GM21786 (cell line): ENCODE measurements at regions not wholly inside any gene's neighbourhood (a gene's known extent, or its start where the extent isn't known, plus 50 kb on each side); places are given as distances from the start of the nearest gene placed in this dataset.

ENCODE experiments used
- ATAC-seq: cut with Tn5 transposase; IDR thresholded peaks from one replicate; pipeline ENCODE4 v1.9.1; 2021; ENCODE audit not compliant: unreplicated experiment

- ATAC-seq = no peak
These were observed 220.7 kb downstream of the HLX start for GRCh38 chr1:221099747-221100595.

- no peak for ATAC-seq
These were observed 221.4 kb downstream of the HLX start for GRCh38 chr1:221100611-221101010.

- no peak for ATAC-seq
These were observed 222.8 kb downstream of the HLX start for GRCh38 chr1:221101807-221102605.

GRCh38 chr1:221104596-221104995 is 225.4 kb downstream of the HLX start:
- no peak for ATAC-seq

DNA sequence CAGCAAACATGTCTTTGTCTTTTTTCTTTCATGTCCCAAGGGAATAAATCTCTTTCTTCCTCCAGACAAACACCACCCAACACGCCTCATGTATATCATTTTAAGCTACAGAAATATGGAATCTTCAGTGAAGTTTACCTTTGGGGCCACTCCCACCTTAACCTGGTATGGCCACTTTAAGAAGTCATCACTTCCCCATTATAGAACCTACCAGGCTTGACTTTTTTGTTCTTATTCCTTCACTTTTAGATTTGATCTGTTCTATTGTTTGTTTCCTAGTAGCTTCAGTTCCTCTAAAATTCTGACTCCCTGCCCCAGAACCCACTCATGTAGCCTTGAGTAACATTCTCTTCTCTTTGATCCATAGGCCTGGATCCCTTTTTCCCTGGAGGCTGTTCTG is 226.3 kb downstream of the HLX start:
- no peak for ATAC-seq

DNA sequence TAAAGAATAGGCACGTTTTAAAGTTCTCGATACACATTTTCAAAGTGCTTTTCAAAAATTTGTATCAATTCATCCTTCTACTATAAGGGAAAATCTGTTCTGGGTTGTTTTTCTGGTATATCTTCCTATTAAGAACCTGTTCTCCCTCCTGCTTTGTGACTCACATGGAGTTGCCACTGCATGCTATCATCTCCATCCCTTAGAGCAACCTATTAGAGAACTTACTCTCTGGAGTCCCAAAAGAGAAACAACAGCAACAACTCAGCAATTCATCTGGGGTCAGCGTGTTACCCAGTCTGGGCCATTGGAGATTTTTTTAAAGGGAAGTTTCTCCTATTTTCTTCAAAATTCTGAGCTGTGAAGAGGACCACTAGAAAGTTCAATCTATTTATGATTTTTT is 227.4 kb downstream of the HLX start:
- ATAC-seq = no peak

GRCh38 chr1:221109930-221110329 is 230.7 kb downstream of the HLX start:
- no peak for ATAC-seq

- no peak for ATAC-seq
These were observed 237.9 kb downstream of the HLX start for GRCh38 chr1:221117133-221117532.

DNA sequence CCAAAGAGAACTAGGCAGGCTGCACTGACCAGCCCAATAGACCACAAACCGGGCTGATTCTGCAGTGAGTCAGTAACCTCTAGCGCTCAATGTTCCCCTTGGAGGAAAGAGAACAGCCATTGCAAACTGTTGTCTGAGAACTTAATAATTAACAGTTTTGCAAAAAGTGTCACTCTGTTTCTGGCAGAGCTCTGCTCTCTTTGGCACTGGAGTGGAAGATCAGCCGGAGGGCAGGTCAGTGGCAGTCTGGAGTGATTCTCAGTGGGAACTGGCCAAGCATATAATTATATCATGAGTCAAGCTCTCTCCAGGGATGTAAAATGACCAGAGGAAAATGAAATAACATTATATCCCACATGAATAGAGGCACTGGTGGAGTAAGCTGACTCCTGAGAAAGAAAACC is 238.3 kb downstream of the HLX start:
- ATAC-seq = no peak

GRCh38 chr1:221118176-221118937 is 239.1 kb downstream of the HLX start:
- no peak for ATAC-seq

DNA sequence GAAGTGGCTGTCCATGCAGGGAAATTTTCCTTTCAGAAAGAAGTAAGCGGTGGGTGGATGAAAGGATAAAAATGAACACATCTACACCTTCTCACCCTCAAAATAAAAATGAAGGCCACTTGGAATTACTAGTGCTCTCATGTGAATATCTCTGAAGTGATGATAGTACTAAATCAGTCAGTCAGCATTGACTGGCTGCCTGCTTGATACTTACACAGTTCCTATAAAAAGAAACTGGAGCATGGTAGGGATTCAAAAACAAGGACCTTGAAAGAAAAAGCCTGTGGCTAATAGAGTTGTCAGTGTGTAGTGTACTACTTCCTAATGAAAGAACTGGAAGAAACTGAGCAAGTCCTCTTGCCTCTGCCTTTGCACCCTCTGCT is 239.7 kb downstream of the HLX start:
- ATAC-seq = no peak

DNA sequence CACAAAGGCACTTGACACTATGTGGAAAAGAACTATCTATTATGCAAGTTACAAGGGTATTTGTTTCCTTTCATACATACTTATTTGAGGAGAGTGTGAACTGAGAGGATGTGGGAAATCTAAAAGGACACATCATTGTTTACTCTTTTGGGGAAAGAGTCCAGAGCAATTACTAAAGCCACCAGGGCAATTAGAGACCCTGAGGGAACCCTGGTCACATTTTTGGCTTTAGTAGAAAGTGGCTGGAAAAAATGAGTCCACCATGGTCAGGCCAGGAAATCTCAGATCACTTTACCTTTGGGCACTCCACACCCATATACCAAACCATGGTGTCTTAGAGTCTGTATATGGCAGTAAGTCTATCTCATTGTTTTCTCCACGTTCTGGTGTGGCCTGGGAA is 243.3 kb downstream of the HLX start:
- ATAC-seq = no peak

- no peak for ATAC-seq
These were observed 246.7 kb downstream of the HLX start for GRCh38 chr1:221125976-221126375.

DNA sequence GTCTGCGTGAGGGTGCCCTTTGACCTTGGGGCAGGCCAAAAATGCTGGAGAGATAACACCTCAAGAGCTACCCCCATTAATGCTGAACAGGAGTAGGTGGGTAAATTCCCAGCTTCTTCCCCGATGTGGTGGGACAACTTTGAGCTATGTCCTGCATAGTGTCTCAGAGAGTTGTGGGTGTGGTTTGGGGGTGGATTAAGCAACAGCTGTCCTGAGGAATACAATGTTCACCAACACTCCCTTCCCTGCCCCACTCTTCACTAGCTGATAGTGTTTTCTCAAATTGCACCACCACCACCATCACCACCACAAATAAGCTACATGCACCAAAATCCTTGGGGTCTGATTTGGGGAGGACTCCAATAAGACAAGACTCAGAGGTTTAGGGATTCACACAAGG is 258.4 kb downstream of the HLX start:
- no peak for ATAC-seq

DNA sequence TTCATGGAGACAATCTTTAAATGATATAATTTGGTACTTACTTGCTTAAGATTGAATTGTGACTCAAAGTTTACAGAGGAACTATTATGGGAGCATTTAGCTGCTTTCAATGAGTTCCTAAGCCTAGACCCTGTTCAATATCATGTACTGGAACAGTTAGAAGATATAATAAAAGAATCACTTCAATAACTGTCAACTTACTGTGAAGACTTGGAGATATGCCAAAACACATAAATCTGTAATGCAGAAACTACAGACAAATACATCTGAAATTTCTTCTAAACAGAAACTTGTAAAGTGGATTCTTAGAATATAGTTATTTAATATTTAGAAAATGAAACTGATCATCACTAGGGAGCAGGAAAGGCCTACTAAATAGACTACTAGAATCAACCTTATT is 259.3 kb downstream of the HLX start:
- no peak for ATAC-seq

- no peak for ATAC-seq
These were observed 260.7 kb downstream of the HLX start for GRCh38 chr1:221139991-221140390.

DNA sequence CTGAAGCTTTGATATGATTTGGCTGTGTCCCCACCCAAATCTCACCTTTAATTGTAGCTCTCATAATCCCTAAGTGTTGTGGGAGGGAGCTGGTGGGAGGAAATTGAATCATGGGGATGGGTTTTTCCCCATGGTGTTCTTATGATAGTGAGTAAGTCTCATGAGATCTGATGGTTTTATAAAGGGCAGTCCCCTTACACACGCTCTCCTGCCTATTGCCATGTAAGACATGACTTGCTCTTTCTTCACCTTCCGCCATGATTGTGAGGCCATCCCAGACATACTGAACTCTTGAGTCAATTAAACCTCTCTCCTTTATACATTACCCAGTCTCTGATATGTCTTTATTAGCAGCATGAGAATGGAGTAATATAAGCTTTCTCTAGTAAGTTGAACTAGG is 261.9 kb downstream of the HLX start:
- ATAC-seq = no peak

- no peak for ATAC-seq
These were observed 262.5 kb downstream of the HLX start for GRCh38 chr1:221141606-221142285.

GRCh38 chr1:221148660-221149059 is 269.4 kb downstream of the HLX start:
- ATAC-seq = no peak

GRCh38 chr1:221149111-221149510 is 269.9 kb downstream of the HLX start:
- no peak for ATAC-seq

- no peak for ATAC-seq
These were observed 270.4 kb downstream of the HLX start for GRCh38 chr1:221149555-221150075.
